ENCODE measurements at regions not wholly inside any gene's neighbourhood (a gene's known extent, or its start where the extent isn't known, plus 50 kb on each side); places are given as distances from the start of the nearest gene placed in this dataset.

DNA sequence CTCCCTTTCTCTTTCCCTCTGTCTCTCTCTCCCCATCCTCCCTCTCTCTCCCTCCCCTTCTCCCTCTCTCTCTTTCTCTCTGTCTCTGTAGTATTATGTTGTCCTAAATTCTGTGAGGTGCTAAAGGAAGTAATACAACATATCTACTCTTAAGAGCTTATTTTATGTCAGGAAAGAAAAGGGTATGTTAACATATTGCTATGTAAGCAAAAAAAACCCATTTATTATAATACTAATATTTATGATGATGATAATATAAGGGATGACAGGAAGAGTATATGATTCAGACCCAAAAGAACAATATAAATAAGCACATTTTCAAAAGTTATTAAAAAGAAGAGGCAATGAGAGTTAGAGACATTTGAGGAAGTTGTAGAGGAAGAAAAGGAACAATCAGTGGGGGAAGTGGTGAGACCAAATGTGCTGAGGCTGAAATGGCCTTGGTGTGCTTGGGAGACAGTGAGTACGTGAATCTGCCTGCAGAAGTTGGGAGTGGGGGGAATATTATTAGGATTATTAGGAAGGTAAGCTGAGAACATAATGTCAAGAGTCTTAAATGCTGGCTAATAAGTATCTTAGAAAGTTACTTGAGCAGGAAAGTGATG lies 303.6 kb upstream of the FERMT1 start:
- DNase-seq (ENCODE audit: low read depth, low spot score): no peak
- CTCF ChIA-PET: no interaction called here
- no peaks in the 10 kb centered on the region for H3K9me3 ChIP-seq (ENCODE audit: control insufficient read depth, insufficient read depth, low read depth, low read length)
- no peaks in the 10 kb centered on the region for H3K36me3 ChIP-seq (ENCODE audit: control insufficient read depth, insufficient read depth, low read length)
- in situ Hi-C loops (cut with HindIII; ENCODE audit: low pct_unique_long_range_greater_than_20kb, low sequenced_read_pairs): no loop called here
- H3K4me3 ChIP-seq (ENCODE audit: low read depth in 2 of 2, low read length in 2 of 2): no peak overlapping the region
- POLR2A ChIA-PET: no interaction called here
- BruUV-seq (replicated peaks): no TSS peak
- no peaks in the 10 kb centered on the region for H3K27me3 ChIP-seq (ENCODE audit: control insufficient read depth, insufficient read depth, low read length)
- TF ChIP-seq TCF7L2 (IDR thresholded peaks at IDR 0.05; ENCODE audit: low read depth, low read length): no peak
- no peak for TF ChIP-seq POLR2AphosphoS5 (IDR thresholded peaks at IDR 0.05; ENCODE audit: low read depth, low read length)
- TF ChIP-seq, protein P1, sequence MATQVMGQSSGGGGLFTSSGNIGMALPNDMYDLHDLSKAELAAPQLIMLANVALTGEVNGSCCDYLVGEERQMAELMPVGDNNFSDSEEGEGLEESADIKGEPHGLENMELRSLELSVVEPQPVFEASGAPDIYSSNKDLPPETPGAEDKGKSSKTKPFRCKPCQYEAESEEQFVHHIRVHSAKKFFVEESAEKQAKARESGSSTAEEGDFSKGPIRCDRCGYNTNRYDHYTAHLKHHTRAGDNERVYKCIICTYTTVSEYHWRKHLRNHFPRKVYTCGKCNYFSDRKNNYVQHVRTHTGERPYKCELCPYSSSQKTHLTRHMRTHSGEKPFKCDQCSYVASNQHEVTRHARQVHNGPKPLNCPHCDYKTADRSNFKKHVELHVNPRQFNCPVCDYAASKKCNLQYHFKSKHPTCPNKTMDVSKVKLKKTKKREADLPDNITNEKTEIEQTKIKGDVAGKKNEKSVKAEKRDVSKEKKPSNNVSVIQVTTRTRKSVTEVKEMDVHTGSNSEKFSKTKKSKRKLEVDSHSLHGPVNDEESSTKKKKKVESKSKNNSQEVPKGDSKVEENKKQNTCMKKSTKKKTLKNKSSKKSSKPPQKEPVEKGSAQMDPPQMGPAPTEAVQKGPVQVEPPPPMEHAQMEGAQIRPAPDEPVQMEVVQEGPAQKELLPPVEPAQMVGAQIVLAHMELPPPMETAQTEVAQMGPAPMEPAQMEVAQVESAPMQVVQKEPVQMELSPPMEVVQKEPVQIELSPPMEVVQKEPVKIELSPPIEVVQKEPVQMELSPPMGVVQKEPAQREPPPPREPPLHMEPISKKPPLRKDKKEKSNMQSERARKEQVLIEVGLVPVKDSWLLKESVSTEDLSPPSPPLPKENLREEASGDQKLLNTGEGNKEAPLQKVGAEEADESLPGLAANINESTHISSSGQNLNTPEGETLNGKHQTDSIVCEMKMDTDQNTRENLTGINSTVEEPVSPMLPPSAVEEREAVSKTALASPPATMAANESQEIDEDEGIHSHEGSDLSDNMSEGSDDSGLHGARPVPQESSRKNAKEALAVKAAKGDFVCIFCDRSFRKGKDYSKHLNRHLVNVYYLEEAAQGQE (IDR thresholded peaks at IDR 0.05; ENCODE audit: insufficient read depth in 1 of 2, low read depth in 2 of 2, low read length in 1 of 2): no peak
- no peak for TF ChIP-seq SIN3A (IDR thresholded peaks at IDR 0.05; ENCODE audit: borderline replicate concordance, insufficient read depth, low read depth, low read length)
- TF ChIP-seq, protein P2, sequence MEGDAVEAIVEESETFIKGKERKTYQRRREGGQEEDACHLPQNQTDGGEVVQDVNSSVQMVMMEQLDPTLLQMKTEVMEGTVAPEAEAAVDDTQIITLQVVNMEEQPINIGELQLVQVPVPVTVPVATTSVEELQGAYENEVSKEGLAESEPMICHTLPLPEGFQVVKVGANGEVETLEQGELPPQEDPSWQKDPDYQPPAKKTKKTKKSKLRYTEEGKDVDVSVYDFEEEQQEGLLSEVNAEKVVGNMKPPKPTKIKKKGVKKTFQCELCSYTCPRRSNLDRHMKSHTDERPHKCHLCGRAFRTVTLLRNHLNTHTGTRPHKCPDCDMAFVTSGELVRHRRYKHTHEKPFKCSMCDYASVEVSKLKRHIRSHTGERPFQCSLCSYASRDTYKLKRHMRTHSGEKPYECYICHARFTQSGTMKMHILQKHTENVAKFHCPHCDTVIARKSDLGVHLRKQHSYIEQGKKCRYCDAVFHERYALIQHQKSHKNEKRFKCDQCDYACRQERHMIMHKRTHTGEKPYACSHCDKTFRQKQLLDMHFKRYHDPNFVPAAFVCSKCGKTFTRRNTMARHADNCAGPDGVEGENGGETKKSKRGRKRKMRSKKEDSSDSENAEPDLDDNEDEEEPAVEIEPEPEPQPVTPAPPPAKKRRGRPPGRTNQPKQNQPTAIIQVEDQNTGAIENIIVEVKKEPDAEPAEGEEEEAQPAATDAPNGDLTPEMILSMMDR (IDR thresholded peaks at IDR 0.05): no peak
- intact Hi-C loops (cut with micrococcal nuclease; ENCODE audit: unreplicated experiment): no loop called here
- no peak overlapping the region for H3K27ac ChIP-seq (ENCODE audit: low read length)
- no peak for ATAC-seq
- no peaks in the 10 kb centered on the region for H3K4me1 ChIP-seq (ENCODE audit: control insufficient read depth, insufficient read depth, low read length)

DNA sequence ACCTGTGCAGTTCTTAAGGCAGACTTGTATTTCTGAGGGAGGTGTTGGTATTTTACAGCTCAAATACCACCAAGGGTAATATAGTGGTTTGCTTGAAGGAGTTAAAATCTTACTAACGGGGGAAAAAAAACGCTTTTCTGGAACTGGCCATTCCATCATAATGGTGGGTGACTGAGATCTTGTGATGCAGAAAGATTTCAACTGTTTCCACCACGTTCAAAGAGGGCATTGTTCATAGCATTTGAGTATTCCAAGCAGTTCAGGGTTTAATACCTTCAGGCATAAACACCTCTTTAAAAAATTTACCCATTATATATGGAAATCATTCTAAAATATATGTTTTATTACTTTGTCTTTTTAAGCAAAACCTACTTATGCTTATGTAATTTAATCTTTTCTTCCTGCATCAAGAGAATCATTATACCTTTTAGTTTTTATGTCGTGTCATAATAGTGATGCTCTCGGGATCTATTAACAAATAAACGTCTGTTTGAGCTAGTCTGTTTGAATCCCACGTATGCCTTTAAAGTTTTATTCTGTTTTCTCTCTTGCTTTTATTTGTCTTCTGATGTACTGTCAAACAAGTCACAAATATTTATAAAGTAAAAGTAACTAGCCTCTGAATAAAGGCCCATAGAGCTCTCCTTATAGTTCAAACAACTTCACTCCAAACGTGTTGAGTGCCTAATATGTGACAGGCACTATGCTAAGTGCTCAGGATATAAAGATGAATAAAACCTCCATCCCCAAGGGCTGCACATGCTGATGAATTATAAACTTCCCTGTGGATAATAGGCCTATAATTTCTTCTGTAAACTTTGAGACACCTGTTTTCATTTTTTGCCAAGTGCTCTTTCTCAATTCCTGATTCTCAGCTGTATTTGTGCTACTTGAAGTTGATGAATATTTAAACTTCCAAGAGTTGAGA lies 298.8 kb upstream of the FERMT1 start:
- POLR2A ChIA-PET: no interaction called here
- Histone ChIP-seq H3K27ac (ENCODE audit: low read length) (no peak overlapping the region), H3K27me3 (ENCODE audit: control insufficient read depth, insufficient read depth, low read length) (no peaks in the 10 kb centered on the region), H3K36me3 (ENCODE audit: control insufficient read depth, insufficient read depth, low read length) (no peaks in the 10 kb centered on the region), H3K9me3 (ENCODE audit: control insufficient read depth, insufficient read depth, low read depth, low read length) (no peaks in the 10 kb centered on the region), H3K4me3 (ENCODE audit: low read depth in 2 of 2, low read length in 2 of 2) (no peak overlapping the region), H3K4me1 (ENCODE audit: control insufficient read depth, insufficient read depth, low read length) (no peaks in the 10 kb centered on the region)
- intact Hi-C loops (cut with micrococcal nuclease; ENCODE audit: unreplicated experiment) (no loop called here), in situ Hi-C loops (cut with HindIII; ENCODE audit: low pct_unique_long_range_greater_than_20kb, low sequenced_read_pairs) (no loop called here)
- DNase-seq (ENCODE audit: low read depth, low spot score) (no peak), ATAC-seq (no peak)
- BruUV-seq (replicated peaks): no TSS peak
- TF ChIP-seq, protein P2 (IDR thresholded peaks at IDR 0.05): no peak
- no peak for TF ChIP-seq TCF7L2 (IDR thresholded peaks at IDR 0.05; ENCODE audit: low read depth, low read length)
- TF ChIP-seq, protein P1 (IDR thresholded peaks at IDR 0.05; ENCODE audit: insufficient read depth in 1 of 2, low read depth in 2 of 2, low read length in 1 of 2): no peak
- TF ChIP-seq SIN3A (IDR thresholded peaks at IDR 0.05; ENCODE audit: borderline replicate concordance, insufficient read depth, low read depth, low read length): no peak
- no peak for TF ChIP-seq POLR2AphosphoS5 (IDR thresholded peaks at IDR 0.05; ENCODE audit: low read depth, low read length)
- CTCF ChIA-PET: no interaction called here
